ENCODE measurements at regions not wholly inside any gene's neighbourhood (a gene's known extent, or its start where the extent isn't known, plus 50 kb on each side); places are given as distances from the start of the nearest gene placed in this dataset.
A peak's percentile ranks its signal among the peaks of the same experiment; 100 is the strongest.
"Not testable (repeated sequence)": the region's sequence is repeated elsewhere in the genome, so short reads cannot be mapped to it uniquely, and the experiment has no call there.

- H3K4me3 ChIP-seq, result no peak overlapping the region
- no peaks in the 10 kb centered on the region for H3K36me3 ChIP-seq
- DNase-seq (ENCODE audit: low spot score), result no peak
- H3K27me3 ChIP-seq, result no peaks in the 10 kb centered on the region
- H3K9me3 ChIP-seq, result no peaks in the 10 kb centered on the region
- H3K4me1 ChIP-seq, result peaks cover 0 to 15% of the 10 kb centered on the region in 2 donors
- TF ChIP-seq CTCF (IDR thresholded peaks at IDR 0.05), result no peak
- peak overlapping the region in 1 of 2 donors; percentile 53 for H3K27ac ChIP-seq
Measured at GRCh38 chr14:34052658-34053014, 101.8 kb upstream of the EGLN3 start.

GRCh38 chr14:34051966-34052657 is 101.2 kb upstream of the EGLN3 start:
- DNase-seq (ENCODE audit: low spot score), result no peak
- no peak overlapping the region for H3K27ac ChIP-seq
- no peak overlapping the region for H3K4me3 ChIP-seq
- peaks cover 0 to 15% of the 10 kb centered on the region in 2 donors for H3K4me1 ChIP-seq
- H3K27me3 ChIP-seq, result no peaks in the 10 kb centered on the region
- no peak for TF ChIP-seq CTCF (IDR thresholded peaks at IDR 0.05)
- no peaks in the 10 kb centered on the region for H3K9me3 ChIP-seq
- H3K36me3 ChIP-seq, result no peaks in the 10 kb centered on the region

DNA sequence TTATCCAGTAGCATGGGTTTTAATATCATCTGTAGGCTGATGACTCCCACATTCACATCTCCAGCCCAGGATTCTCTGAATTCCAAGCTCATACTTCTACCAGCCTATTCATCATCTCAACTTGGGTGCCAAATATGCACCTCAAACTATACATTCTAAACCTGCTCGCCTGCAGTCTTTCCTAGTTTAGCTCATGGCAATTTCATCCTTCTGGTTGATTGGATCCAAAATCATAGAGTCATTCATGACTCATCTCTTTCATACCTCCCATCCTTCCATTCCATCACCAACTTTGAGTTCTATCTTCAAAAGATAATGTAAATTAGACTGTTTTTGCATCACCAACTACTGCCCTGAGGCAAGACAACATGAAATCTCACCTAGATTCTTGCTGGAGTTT is 99.7 kb upstream of the EGLN3 start:
- no peaks in the 10 kb centered on the region for H3K9me3 ChIP-seq
- no peak overlapping the region for H3K4me3 ChIP-seq
- no peaks in the 10 kb centered on the region for H3K36me3 ChIP-seq
- peaks cover 0 to 15% of the 10 kb centered on the region in 2 donors for H3K4me1 ChIP-seq
- no peak overlapping the region for H3K27ac ChIP-seq
- no peaks in the 10 kb centered on the region for H3K27me3 ChIP-seq
- no peak for DNase-seq (ENCODE audit: low spot score)
- TF ChIP-seq CTCF (IDR thresholded peaks at IDR 0.05), result no peak

DNA sequence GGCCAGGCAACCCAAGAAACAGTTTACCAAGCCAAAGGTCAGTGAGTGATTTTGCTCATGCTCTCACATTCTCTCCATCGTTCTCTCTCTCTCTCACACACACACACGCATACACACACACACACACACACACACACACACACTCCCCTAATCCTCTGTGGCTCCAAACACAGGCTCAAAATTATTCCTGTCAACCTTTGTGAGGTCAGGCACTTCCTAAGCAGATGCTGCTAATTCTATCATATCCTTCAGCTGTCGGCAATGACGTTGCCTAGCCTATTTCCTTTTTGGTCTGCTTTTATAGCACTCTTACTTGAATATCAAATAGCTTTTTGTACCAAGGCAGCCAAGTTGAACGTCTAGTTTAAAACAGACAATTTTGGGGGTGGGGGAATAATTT is 98.9 kb upstream of the EGLN3 start:
- H3K36me3 ChIP-seq, result no peaks in the 10 kb centered on the region
- H3K27me3 ChIP-seq, result no peaks in the 10 kb centered on the region
- H3K9me3 ChIP-seq, result no peaks in the 10 kb centered on the region
- H3K4me3 ChIP-seq, result no peak overlapping the region
- no peak overlapping the region for H3K27ac ChIP-seq
- no peak for TF ChIP-seq CTCF (IDR thresholded peaks at IDR 0.05)
- no peak for DNase-seq (ENCODE audit: low spot score)
- peaks cover 0 to 15% of the 10 kb centered on the region in 2 donors for H3K4me1 ChIP-seq

DNA sequence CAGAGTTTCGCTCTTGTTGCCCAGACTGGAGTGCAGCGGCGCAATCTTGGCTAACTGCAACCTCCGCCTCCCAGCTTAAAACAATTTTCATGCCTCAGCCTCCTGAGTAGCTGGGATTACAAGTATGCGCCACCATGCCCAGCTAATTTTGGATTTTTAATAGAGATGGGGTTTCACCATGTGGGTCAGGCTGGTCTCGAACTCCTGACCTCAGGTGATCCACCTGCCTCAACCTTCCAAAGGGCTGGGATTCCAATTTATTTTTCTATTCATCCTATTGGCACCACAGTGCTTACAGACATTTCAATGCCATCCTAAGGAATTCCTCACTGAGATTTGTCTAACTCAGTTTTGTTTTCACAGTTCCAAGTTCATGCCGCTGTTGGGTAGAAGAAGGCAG is 98.3 kb upstream of the EGLN3 start:
- not testable (repeated sequence) for H3K9me3 ChIP-seq; H3K36me3 ChIP-seq; H3K4me3 ChIP-seq; DNase-seq (ENCODE audit: low spot score); H3K27ac ChIP-seq; H3K27me3 ChIP-seq
- H3K4me1 ChIP-seq, result peaks cover 0 to 15% of the 10 kb centered on the region in 2 donors

GRCh38 chr14:34046799-34047520 is 96.1 kb upstream of the EGLN3 start:
- no peaks in the 10 kb centered on the region for H3K4me1 ChIP-seq
- no peaks in the 10 kb centered on the region for H3K9me3 ChIP-seq
- no peak overlapping the region for H3K27ac ChIP-seq
- DNase-seq (ENCODE audit: low spot score), result no peak
- H3K27me3 ChIP-seq, result no peaks in the 10 kb centered on the region
- no peak overlapping the region for H3K4me3 ChIP-seq
- H3K36me3 ChIP-seq, result no peaks in the 10 kb centered on the region
- TF ChIP-seq CTCF (IDR thresholded peaks at IDR 0.05), result no peak
